ENCODE measurements at regions not wholly inside any gene's neighbourhood (a gene's known extent, or its start where the extent isn't known, plus 50 kb on each side); places are given as distances from the start of the nearest gene placed in this dataset.

- no peak for TF ChIP-seq EZH2 (IDR thresholded peaks at IDR 0.05; ENCODE audit: low read length, unreplicated experiment)
- TF ChIP-seq, protein P1, sequence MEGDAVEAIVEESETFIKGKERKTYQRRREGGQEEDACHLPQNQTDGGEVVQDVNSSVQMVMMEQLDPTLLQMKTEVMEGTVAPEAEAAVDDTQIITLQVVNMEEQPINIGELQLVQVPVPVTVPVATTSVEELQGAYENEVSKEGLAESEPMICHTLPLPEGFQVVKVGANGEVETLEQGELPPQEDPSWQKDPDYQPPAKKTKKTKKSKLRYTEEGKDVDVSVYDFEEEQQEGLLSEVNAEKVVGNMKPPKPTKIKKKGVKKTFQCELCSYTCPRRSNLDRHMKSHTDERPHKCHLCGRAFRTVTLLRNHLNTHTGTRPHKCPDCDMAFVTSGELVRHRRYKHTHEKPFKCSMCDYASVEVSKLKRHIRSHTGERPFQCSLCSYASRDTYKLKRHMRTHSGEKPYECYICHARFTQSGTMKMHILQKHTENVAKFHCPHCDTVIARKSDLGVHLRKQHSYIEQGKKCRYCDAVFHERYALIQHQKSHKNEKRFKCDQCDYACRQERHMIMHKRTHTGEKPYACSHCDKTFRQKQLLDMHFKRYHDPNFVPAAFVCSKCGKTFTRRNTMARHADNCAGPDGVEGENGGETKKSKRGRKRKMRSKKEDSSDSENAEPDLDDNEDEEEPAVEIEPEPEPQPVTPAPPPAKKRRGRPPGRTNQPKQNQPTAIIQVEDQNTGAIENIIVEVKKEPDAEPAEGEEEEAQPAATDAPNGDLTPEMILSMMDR (conservative IDR thresholded peaks at IDR 0.05; ENCODE audit: low read depth, low read length), result no peak
These were observed 109.4 kb downstream of the TMEM30B start for GRCh38 chr14:61171727-61172126.

Measured in PC-3 (cell line).